Prostate gland (tissue), 2 donors: ENCODE measurements at regions not wholly inside any gene's neighbourhood (a gene's known extent, or its start where the extent isn't known, plus 50 kb on each side); places are given as distances from the start of the nearest gene placed in this dataset.

ENCODE experiments used
- CTCF ChIP-seq, 4 experiments: fragments of 200-600 bp in 2 of 4; fragments of 450-650 bp in 2 of 4; sonication (generic) in 2 of 4; IDR thresholded peaks; 1 replicate in 3 of 4; 2 replicates in 1 of 4; pipeline ENCODE4 v1.5.1; 2016 to 2019; ENCODE audit warnings: antibody characterized with exemption in 4 of 4, mild to moderate bottlenecking in 2 of 4, moderate library complexity in 2 of 4
- POLR2A ChIP-seq: fragments of 450-650 bp; IDR thresholded peaks from one replicate; pipeline ENCODE4 v1.6.1; 2016; ENCODE audit warnings: antibody characterized with exemption, mild to moderate bottlenecking
- POLR2AphosphoS5 ChIP-seq: sonication (generic); formaldehyde crosslinking; IDR thresholded peaks from one replicate; pipeline ENCODE4 v1.6.1; 2017; ENCODE audit warnings: antibody characterized with exemption

- no peak for TF ChIP-seq CTCF (IDR thresholded peaks at IDR 0.05)
- TF ChIP-seq POLR2A = no peak
- no peak for TF ChIP-seq POLR2AphosphoS5
Observed at GRCh38 chr3:176954517-176954916, 242.8 kb downstream of the TBL1XR1 start.
